Liver (tissue), 8 donors: ENCODE measurements at regions not wholly inside any gene's neighbourhood (a gene's known extent, or its start where the extent isn't known, plus 50 kb on each side); places are given as distances from the start of the nearest gene placed in this dataset.

Source experiments
- DNase-seq: peaks from one replicate; pipeline ENCODE4 v3.0.0-alpha.2; 2017; ENCODE audit warnings: low spot score
- H3K27ac ChIP-seq, 2 donors: one replicate each; pipeline ENCODE4 v1.7.0; 2013; ENCODE audit warnings: inconsistent platforms in 2 of 2, low read length in 2 of 2, control low read depth in 1 of 2, low read depth in 1 of 2, mild to moderate bottlenecking in 1 of 2
- H3K27me3 ChIP-seq, 4 donors: one replicate each; pipeline versions ENCODE4 v1.6.1 to v1.7.0; 2013; ENCODE audit warnings: low read length in 3 of 4, inconsistent platforms in 1 of 4, mild to moderate bottlenecking in 1 of 4, moderate library complexity in 1 of 4; ENCODE audit not compliant: control insufficient read depth in 4 of 4, insufficient read depth in 4 of 4
- H3K36me3 ChIP-seq, 4 donors: one replicate each; pipeline versions ENCODE4 v1.6.1 to v1.7.0; 2013; ENCODE audit warnings: low read length in 3 of 4, mild to moderate bottlenecking in 3 of 4, low read depth in 1 of 4, moderate library complexity in 1 of 4; ENCODE audit not compliant: control insufficient read depth in 4 of 4, insufficient read depth in 3 of 4
- H3K4me1 ChIP-seq, 4 donors: one replicate each; pipeline versions ENCODE4 v1.6.1 to v1.7.0; 2013; ENCODE audit warnings: low read length in 3 of 4, mild to moderate bottlenecking in 3 of 4, moderate library complexity in 1 of 4; ENCODE audit not compliant: control insufficient read depth in 4 of 4, insufficient read depth in 4 of 4
- H3K4me3 ChIP-seq, 3 donors: one replicate each; pipeline versions ENCODE4 v1.6.1 to v1.7.0; 2013; ENCODE audit warnings: low read length in 3 of 3, control low read depth in 1 of 3, low read depth in 1 of 3, mild to moderate bottlenecking in 1 of 3
- H3K9ac ChIP-seq, 2 donors: one replicate each; pipeline ENCODE4 v1.7.0; 2013; ENCODE audit warnings: low read length in 2 of 2, mild to moderate bottlenecking in 2 of 2, moderate library complexity in 2 of 2, control low read depth in 1 of 2, low read depth in 1 of 2
- H3K9me3 ChIP-seq, 4 donors: one replicate each; pipeline versions ENCODE4 v1.6.1 to v1.7.0; 2013; ENCODE audit warnings: low read length in 3 of 4; ENCODE audit not compliant: control insufficient read depth in 4 of 4
- EGR1 ChIP-seq, 2 donors: IDR thresholded peaks; 2 replicates each; pipeline ENCODE4 v1.6.1; 2016 to 2018; ENCODE audit warnings: antibody characterized with exemption in 2 of 2, low read depth in 2 of 2
- FOXA1 ChIP-seq: IDR thresholded peaks from 2 replicates; pipeline ENCODE4 v1.6.1; 2016; ENCODE audit warnings: antibody characterized with exemption
- FOXA2 ChIP-seq: IDR thresholded peaks from 2 replicates; pipeline ENCODE4 v1.6.1; 2016; ENCODE audit warnings: antibody characterized with exemption
- GABPA ChIP-seq, 2 donors: IDR thresholded peaks in 1 of 2; conservative IDR thresholded peaks in 1 of 2; 2 replicates each; pipeline ENCODE4 v1.6.1; 2016; ENCODE audit warnings: antibody characterized with exemption in 2 of 2, mild to moderate bottlenecking in 1 of 2, moderate library complexity in 1 of 2
- HNF4A ChIP-seq, 2 donors: conservative IDR thresholded peaks; 2 replicates each; pipeline ENCODE4 v1.6.1; 2016; ENCODE audit warnings: antibody characterized with exemption in 2 of 2, mild to moderate bottlenecking in 2 of 2
- HNF4G ChIP-seq: IDR thresholded peaks from 2 replicates; pipeline ENCODE4 v1.6.1; 2016; ENCODE audit warnings: antibody characterized with exemption
- JUND ChIP-seq, 2 donors: IDR thresholded peaks; 2 replicates each; pipeline ENCODE4 v1.6.1; 2016; ENCODE audit warnings: antibody characterized with exemption in 2 of 2
- RAD21 ChIP-seq, 2 donors: IDR thresholded peaks; 2 replicates each; pipeline ENCODE4 v1.6.1; 2016; ENCODE audit warnings: antibody characterized with exemption in 2 of 2, mild to moderate bottlenecking in 2 of 2
- REST ChIP-seq: IDR thresholded peaks from 2 replicates; pipeline ENCODE4 v1.6.1; 2016; ENCODE audit warnings: antibody characterized with exemption, mild to moderate bottlenecking
- RXRA ChIP-seq, 2 donors: IDR thresholded peaks; 2 replicates each; pipeline ENCODE4 v1.6.1; 2017 to 2018; ENCODE audit warnings: antibody characterized with exemption in 2 of 2, mild to moderate bottlenecking in 1 of 2
- SP1 ChIP-seq: IDR thresholded peaks from 2 replicates; pipeline ENCODE4 v1.6.1; 2018; ENCODE audit warnings: antibody characterized with exemption, mild to moderate bottlenecking
- YY1 ChIP-seq: IDR thresholded peaks from 2 replicates; pipeline ENCODE4 v1.6.1; 2016; ENCODE audit warnings: antibody characterized with exemption, mild to moderate bottlenecking
- WGBS: extraction: QIAGEN DNeasy Blood & Tissue Kit; methylation state at CpG from one replicate; pipeline ENCODE4 v1.1.7; 2013; 5-methylcytosine and 5-hydroxymethylcytosine counted together
- TF ChIP-seq, protein P1 (sequence below): IDR thresholded peaks from 2 replicates; pipeline ENCODE4 v1.6.1; 2016; ENCODE audit warnings: antibody characterized with exemption
- TF ChIP-seq, protein P2 (sequence below): IDR thresholded peaks from 2 replicates; pipeline ENCODE4 v1.6.1; 2016; ENCODE audit warnings: antibody characterized with exemption
- TF ChIP-seq, protein P3 (sequence below): IDR thresholded peaks from 2 replicates; pipeline ENCODE4 v1.6.1; 2016; ENCODE audit warnings: antibody characterized with exemption
- TF ChIP-seq, protein P4 (sequence below): fragments of 150-350 bp; IDR thresholded peaks from 2 replicates; pipeline ENCODE4 v1.5.1; 2017; ENCODE audit warnings: improper control_type of control experiment, low read depth, low read length; ENCODE audit not compliant: missing input control
- donor health status: healthy.
- donor health status: healthy.
- donor health status: healthy.
- donor health status: healthy.
- donor health status: healthy.

GRCh38 chr20:19960745-19961144, 56.4 kb upstream of the NAA20 start:
- WGBS = 89% methylated on average over 2 of the region's 2 CpGs
- no peak for TF ChIP-seq EGR1 (IDR thresholded peaks at IDR 0.05; ENCODE audit: low read depth in 2 of 2)
- no peak for TF ChIP-seq SP1
- no peak for TF ChIP-seq HNF4A (conservative IDR thresholded peaks at IDR 0.05)
- no peak for TF ChIP-seq HNF4G
- Histone ChIP-seq H3K27ac (no peak overlapping the region), H3K27me3 (no peaks in the 10 kb centered on the region), H3K36me3 (peaks cover 4 to 24% (median 9%) of the 10 kb centered on the region in 4 donors), H3K9ac (no peak overlapping the region), H3K4me1 (peaks cover 6 to 17% (median 12%) of the 10 kb centered on the region in 4 donors), H3K9me3 (no peaks in the 10 kb centered on the region), H3K4me3 (no peak overlapping the region)
- no peak for DNase-seq

DNA sequence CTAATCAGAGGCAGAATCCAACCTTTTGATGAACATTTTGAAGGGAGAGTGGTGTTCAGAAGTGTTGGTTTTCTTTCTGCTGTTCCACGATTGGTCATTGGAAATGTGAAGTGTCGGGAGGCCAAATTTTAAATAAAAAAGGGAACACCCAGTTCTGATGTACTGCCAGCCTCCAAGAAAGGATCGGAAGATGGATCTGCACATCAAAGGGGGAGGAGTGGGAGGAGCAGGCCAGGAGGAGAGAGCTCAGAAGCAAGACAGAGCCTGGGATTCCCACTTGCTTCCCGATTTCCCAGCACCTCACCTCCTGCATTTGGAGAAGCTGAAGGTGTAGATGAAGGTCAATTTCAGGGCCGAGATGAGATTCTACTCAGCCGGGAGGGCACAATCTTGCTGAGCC, 55.9 kb upstream of the NAA20 start:
- H3K9me3 ChIP-seq = no peaks in the 10 kb centered on the region
- no peak overlapping the region for H3K4me3 ChIP-seq
- no peak for DNase-seq
- no peak overlapping the region for H3K9ac ChIP-seq
- peaks cover 4 to 24% (median 9%) of the 10 kb centered on the region in 4 donors for H3K36me3 ChIP-seq
- 91% methylated on average over 6 of the region's 6 CpGs for WGBS
- H3K4me1 ChIP-seq = peaks cover 6 to 20% (median 14%) of the 10 kb centered on the region in 4 donors
- H3K27me3 ChIP-seq = no peaks in the 10 kb centered on the region
- TF ChIP-seq FOXA2 (no peak), JUND (IDR thresholded peaks at IDR 0.05) (no peak), EGR1 (IDR thresholded peaks at IDR 0.05; ENCODE audit: low read depth in 2 of 2) (no peak), RAD21 (IDR thresholded peaks at IDR 0.05) (no peak), SP1 (no peak), HNF4A (conservative IDR thresholded peaks at IDR 0.05) (no peak), GABPA (IDR thresholded peaks at IDR 0.05 in 1 of 2, conservative IDR thresholded peaks at IDR 0.05 in 1 of 2) (no peak), RXRA (IDR thresholded peaks at IDR 0.05) (no peak), YY1 (no peak), FOXA1 (no peak), HNF4G (no peak), REST (no peak)
- TF ChIP-seq, protein P1, sequence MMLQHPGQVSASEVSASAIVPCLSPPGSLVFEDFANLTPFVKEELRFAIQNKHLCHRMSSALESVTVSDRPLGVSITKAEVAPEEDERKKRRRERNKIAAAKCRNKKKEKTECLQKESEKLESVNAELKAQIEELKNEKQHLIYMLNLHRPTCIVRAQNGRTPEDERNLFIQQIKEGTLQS = no peak
- TF ChIP-seq, protein P2, sequence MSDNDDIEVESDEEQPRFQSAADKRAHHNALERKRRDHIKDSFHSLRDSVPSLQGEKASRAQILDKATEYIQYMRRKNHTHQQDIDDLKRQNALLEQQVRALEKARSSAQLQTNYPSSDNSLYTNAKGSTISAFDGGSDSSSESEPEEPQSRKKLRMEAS = no peak
- TF ChIP-seq, protein P3, sequence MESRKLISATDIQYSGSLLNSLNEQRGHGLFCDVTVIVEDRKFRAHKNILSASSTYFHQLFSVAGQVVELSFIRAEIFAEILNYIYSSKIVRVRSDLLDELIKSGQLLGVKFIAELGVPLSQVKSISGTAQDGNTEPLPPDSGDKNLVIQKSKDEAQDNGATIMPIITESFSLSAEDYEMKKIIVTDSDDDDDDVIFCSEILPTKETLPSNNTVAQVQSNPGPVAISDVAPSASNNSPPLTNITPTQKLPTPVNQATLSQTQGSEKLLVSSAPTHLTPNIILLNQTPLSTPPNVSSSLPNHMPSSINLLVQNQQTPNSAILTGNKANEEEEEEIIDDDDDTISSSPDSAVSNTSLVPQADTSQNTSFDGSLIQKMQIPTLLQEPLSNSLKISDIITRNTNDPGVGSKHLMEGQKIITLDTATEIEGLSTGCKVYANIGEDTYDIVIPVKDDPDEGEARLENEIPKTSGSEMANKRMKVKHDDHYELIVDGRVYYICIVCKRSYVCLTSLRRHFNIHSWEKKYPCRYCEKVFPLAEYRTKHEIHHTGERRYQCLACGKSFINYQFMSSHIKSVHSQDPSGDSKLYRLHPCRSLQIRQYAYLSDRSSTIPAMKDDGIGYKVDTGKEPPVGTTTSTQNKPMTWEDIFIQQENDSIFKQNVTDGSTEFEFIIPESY = no peak
- TF ChIP-seq, protein P4, sequence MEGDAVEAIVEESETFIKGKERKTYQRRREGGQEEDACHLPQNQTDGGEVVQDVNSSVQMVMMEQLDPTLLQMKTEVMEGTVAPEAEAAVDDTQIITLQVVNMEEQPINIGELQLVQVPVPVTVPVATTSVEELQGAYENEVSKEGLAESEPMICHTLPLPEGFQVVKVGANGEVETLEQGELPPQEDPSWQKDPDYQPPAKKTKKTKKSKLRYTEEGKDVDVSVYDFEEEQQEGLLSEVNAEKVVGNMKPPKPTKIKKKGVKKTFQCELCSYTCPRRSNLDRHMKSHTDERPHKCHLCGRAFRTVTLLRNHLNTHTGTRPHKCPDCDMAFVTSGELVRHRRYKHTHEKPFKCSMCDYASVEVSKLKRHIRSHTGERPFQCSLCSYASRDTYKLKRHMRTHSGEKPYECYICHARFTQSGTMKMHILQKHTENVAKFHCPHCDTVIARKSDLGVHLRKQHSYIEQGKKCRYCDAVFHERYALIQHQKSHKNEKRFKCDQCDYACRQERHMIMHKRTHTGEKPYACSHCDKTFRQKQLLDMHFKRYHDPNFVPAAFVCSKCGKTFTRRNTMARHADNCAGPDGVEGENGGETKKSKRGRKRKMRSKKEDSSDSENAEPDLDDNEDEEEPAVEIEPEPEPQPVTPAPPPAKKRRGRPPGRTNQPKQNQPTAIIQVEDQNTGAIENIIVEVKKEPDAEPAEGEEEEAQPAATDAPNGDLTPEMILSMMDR = no peak
- no peak overlapping the region for H3K27ac ChIP-seq
